ENCODE measurements at regions not wholly inside any gene's neighbourhood (a gene's known extent, or its start where the extent isn't known, plus 50 kb on each side); places are given as distances from the start of the nearest gene placed in this dataset.
A peak's percentile ranks its signal among the peaks of the same experiment; 100 is the strongest.

GRCh38 chr6:19349429-19349828 is 487.7 kb upstream of the ID4 start:
- Histone ChIP-seq H4K20me1 (replicated peaks; ENCODE audit: control insufficient read depth, insufficient read depth, low read length) (no peaks in the 10 kb centered on the region), H3K4me2 (ENCODE audit: insufficient read depth, low read length) (no peak overlapping the region), H3K4me1 (replicated peaks in 1 of 2; ENCODE audit: control insufficient read depth in 2 of 2, insufficient read depth in 2 of 2, low read length in 2 of 2) (no peaks in the 10 kb centered on the region), H3K9ac (ENCODE audit: insufficient read depth in 1 of 2, low read depth in 2 of 2, low read length in 2 of 2) (no peak overlapping the region), H3K4me3 (no peak overlapping the region), H3K27ac (ENCODE audit: extremely low read depth, low read depth, low read length) (no peak overlapping the region), H3K36me3 (ENCODE audit: control insufficient read depth, insufficient read depth, low read length) (no peaks in the 10 kb centered on the region), H3K9me1 (ENCODE audit: control insufficient read depth, insufficient read depth, low read length) (no peaks in the 10 kb centered on the region), H3K9me3 (replicated peaks; ENCODE audit: control insufficient read depth, insufficient read depth, low read depth, low read length) (no peaks in the 10 kb centered on the region; the same call in 1 of the 2 replicates), H3K27me3 (ENCODE audit: control insufficient read depth in 2 of 2, insufficient read depth in 2 of 2, low read length in 2 of 2) (no peaks in the 10 kb centered on the region), H2AFZ (ENCODE audit: low read depth, low read length) (no peak overlapping the region), H3K79me2 (ENCODE audit: control insufficient read depth, insufficient read depth, low read length) (no peaks in the 10 kb centered on the region)
- WGBS (ENCODE audit: insufficient coverage, low coverage, missing lambda C conversion rate): 0% methylated on average over 3 of the region's 3 CpGs
- POLR2A ChIA-PET: no interaction called here
- DNase-seq (ENCODE audit: extremely low read depth in 1 of 4, low spot score in 3 of 4): no peak
- in situ Hi-C loops (cut with MboI) (no loop called here), intact Hi-C loops (cut with micrococcal nuclease) (no loop called here)
- FAIRE-seq: no peak
- CTCF ChIA-PET (ENCODE audit: low intra/inter-chr PET ratio): no interaction called here
- no peak for ATAC-seq
- no TSS peak for BruUV-seq (replicated peaks)
- TF ChIP-seq ATF4 (CRISPR knock-in tag; IDR thresholded peaks at IDR 0.05): no peak
- peak; percentile 65 for TF ChIP-seq ZNF146 (CRISPR knock-in tag; IDR thresholded peaks at IDR 0.05; ENCODE audit: unreplicated experiment)
- no peak for TF ChIP-seq ARID3A (IDR thresholded peaks at IDR 0.05; ENCODE audit: borderline replicate concordance, low read depth, low read length)
- TF ChIP-seq RBM25 (IDR thresholded peaks at IDR 0.05; ENCODE audit: low read depth, low read length, severe bottlenecking): peak; percentile 35
